ENCODE measurements at regions not wholly inside any gene's neighbourhood (a gene's known extent, or its start where the extent isn't known, plus 50 kb on each side); places are given as distances from the start of the nearest gene placed in this dataset.

GRCh38 chr18:45227001-45227742 lies 388.1 kb upstream of the SLC14A2 start:
- Histone ChIP-seq H3K4me3 (replicated peaks; ENCODE audit: low read depth, low read length) (no peak overlapping the region), H3K27me3 (replicated peaks; ENCODE audit: control insufficient read depth, insufficient read depth, low read length) (no peaks in the 10 kb centered on the region), H3K36me3 (ENCODE audit: control insufficient read depth, insufficient read depth, low read length) (no peaks in the 10 kb centered on the region)
- no peak for TF ChIP-seq CTCF (IDR thresholded peaks at IDR 0.05; ENCODE audit: insufficient read depth, low read length, poor library complexity, severe bottlenecking)
- DNase-seq (ENCODE audit: extremely low read depth, insufficient read length): no peak

- Histone ChIP-seq H3K36me3 (ENCODE audit: control insufficient read depth, insufficient read depth, low read length) (no peaks in the 10 kb centered on the region), H3K4me3 (replicated peaks; ENCODE audit: low read depth, low read length) (no peak overlapping the region), H3K27me3 (replicated peaks; ENCODE audit: control insufficient read depth, insufficient read depth, low read length) (no peaks in the 10 kb centered on the region)
- DNase-seq (ENCODE audit: extremely low read depth, insufficient read length): no peak
- no peak for TF ChIP-seq CTCF (IDR thresholded peaks at IDR 0.05; ENCODE audit: insufficient read depth, low read length, poor library complexity, severe bottlenecking)
These were observed 386.4 kb upstream of the SLC14A2 start for GRCh38 chr18:45228796-45229388.

GRCh38 chr18:45231617-45232016 lies 383.7 kb upstream of the SLC14A2 start:
- no peak for DNase-seq (ENCODE audit: extremely low read depth, insufficient read length)
- no peak for TF ChIP-seq CTCF (IDR thresholded peaks at IDR 0.05; ENCODE audit: insufficient read depth, low read length, poor library complexity, severe bottlenecking)
- Histone ChIP-seq H3K4me3 (replicated peaks; ENCODE audit: low read depth, low read length) (no peak overlapping the region), H3K27me3 (replicated peaks; ENCODE audit: control insufficient read depth, insufficient read depth, low read length) (no peaks in the 10 kb centered on the region), H3K36me3 (ENCODE audit: control insufficient read depth, insufficient read depth, low read length) (no peaks in the 10 kb centered on the region)

GRCh38 chr18:45232061-45232460 lies 383.2 kb upstream of the SLC14A2 start:
- H3K27me3 ChIP-seq (replicated peaks; ENCODE audit: control insufficient read depth, insufficient read depth, low read length): no peaks in the 10 kb centered on the region
- no peak for TF ChIP-seq CTCF (IDR thresholded peaks at IDR 0.05; ENCODE audit: insufficient read depth, low read length, poor library complexity, severe bottlenecking)
- no peaks in the 10 kb centered on the region for H3K36me3 ChIP-seq (ENCODE audit: control insufficient read depth, insufficient read depth, low read length)
- DNase-seq (ENCODE audit: extremely low read depth, insufficient read length): no peak
- H3K4me3 ChIP-seq (replicated peaks; ENCODE audit: low read depth, low read length): no peak overlapping the region

GRCh38 chr18:45236676-45237075 lies 378.6 kb upstream of the SLC14A2 start:
- no peak for TF ChIP-seq CTCF (IDR thresholded peaks at IDR 0.05; ENCODE audit: insufficient read depth, low read length, poor library complexity, severe bottlenecking)
- DNase-seq (ENCODE audit: extremely low read depth, insufficient read length): no peak
- H3K36me3 ChIP-seq (ENCODE audit: control insufficient read depth, insufficient read depth, low read length): no peaks in the 10 kb centered on the region
- no peak overlapping the region for H3K4me3 ChIP-seq (replicated peaks; ENCODE audit: low read depth, low read length)
- H3K27me3 ChIP-seq (replicated peaks; ENCODE audit: control insufficient read depth, insufficient read depth, low read length): no peaks in the 10 kb centered on the region

All from GM06990 (cell line).